ENCODE measurements at regions not wholly inside any gene's neighbourhood (a gene's known extent, or its start where the extent isn't known, plus 50 kb on each side); places are given as distances from the start of the nearest gene placed in this dataset.
"Not testable (repeated sequence)": the region's sequence is repeated elsewhere in the genome, so short reads cannot be mapped to it uniquely, and the experiment has no call there.

DNA sequence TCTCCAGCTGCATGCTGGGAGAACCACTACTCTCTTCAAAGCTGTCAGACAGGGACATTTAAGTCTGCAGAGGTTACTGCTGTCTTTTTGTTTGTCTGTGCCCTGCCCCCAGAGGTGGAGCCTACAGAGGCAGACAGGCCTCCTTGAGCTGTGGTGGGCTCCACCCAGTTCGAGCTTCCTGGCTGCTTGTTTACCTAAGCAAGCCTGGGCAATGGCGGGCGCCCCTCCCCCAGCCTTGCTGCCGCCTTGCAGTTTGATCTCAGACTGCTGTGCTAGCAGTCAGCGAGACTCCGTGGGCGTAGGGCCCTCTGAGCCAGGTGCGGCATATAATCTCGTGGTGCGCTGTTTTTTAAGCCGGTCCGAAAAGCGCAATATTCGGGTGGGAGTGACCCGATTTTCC lies 215.0 kb downstream of the STIM2 start:
- not testable (repeated sequence) for DNase-seq

DNA sequence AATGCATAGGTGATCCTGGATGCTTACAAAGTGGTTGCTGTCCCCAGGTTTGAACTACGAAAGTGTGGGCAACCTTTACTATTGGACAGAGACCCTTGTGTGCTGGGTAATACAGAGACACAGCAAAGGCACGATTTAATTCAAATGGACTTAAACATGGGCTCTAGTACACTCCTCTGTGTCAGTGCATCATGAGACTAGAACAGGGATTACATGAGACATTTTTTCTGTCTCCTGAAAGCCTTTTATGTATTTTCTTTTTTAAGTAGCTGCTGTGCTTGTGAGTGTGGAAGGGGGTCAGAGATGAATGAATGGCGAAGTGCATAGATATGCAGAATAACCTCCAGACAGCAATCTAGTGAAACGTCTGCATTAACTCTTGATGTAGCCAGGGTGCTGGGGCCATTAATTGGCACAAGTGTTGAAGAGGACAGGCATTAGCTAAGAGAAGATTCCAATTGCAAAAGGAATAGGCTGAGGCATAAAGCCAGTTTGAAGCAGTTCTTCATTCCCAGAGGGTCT lies 218.4 kb downstream of the STIM2 start:
- DNase-seq: no peak

DNA sequence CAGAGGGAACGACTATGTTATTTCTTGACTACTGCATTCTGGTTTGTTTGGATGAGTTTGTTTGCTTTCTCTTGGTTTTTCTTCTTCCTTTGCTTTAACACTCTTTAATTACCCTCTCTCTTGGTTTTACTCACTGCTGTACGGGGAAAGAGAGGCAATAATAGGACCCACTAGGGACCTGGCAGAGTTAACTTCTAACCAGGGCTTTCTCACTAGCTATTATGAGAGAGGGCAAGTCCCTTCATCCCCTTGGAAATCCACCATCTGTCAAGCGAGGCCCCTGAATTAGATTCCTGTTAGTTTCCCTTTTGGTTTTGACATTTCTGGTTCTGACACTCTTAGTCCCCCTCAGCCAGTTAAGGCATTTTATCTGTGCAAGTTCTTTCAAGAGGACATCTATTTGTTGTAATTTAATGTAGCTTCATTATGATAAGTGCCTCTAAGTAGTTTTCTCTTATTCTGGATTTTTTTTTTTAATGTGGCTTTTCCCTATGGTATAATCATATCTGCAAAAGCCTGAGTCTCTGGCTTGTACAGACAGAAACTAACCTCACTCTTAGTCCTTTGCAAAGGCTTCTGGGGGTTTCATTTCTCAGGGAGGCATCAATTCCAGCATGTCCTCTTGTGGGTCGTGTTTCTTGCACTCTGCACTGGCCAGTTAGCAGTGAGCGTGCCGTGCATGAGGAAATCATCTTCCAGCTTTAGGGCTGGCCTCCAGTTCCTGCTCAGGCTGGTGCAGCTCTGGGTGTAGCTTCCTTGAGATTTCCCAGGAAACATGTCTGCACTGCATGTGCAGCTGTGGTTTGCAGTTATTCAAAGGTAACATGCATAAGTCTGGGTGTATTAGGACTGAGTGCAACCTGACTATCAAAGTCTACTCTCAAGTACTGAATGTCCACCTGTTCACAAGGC lies 221.3 kb downstream of the STIM2 start:
- DNase-seq: no peak

DNA sequence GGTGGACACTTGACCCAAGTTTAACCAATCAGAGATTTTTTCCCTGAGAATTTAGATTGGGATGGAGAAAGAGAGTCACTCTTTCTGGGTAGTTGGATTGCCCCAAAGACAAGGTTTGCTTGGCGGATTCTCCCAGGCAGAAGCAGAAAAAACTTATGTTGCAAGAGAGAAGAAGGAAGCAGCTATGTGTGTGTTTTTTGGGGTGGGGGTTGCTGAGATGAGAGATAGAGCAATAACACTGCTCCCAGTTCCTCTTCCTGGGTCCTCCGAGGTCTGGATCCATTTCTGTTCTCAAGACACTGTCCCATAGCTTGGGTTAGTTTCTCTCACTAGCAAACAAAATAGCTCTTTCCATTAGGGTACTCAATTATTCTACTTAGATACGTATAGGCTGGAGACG lies 222.1 kb downstream of the STIM2 start:
- no peak for DNase-seq

DNA sequence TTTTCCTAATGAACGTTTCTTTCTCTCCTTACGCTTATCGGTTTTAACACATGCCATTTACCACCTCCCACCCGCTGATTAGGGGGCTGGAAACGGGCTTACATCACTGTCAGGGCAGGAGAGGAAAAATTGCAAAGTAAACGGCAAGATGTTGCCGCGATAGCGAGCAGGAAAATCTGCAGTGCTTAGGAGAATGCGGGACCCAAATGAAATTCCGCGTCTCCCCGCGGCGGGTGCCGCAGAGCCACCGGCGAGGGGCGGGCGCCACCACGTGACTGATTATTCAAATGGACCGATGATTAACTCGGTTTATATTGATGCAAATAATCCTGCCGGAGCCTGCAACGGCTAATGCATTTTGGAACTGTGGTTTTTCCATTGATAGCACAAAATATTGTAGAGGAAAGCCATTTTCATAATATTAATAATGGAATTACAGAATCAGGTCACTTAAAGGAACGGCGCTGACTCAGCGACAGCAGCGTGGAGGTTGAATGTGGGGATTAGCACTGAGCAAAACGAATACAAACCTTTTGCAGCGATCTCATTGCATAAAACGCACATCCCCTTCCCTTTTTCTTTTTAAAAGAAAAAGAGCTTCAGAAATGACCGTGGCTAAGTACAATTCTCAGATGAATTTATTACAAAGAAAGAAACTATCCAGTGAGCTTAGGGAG lies 224.2 kb downstream of the STIM2 start:
- no peak for DNase-seq

DNA sequence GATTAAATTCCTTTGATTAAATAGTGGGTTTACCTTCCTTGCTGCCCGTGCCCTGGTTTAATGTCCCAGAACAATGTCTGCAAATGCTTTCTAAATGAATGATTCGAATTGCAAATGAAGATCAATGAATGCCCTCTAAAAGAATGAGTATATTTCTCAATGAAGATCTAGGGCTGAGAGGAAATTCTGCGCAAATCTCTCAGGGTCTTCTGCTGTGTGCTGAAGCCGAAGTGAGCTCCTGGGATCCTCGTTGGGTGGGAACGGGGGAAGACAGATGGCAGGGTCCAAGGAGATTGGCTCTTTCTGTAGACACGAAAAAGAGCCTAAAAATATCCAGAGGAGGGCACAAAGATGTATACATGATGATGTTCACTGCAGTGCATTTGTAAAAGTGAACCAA lies 224.8 kb downstream of the STIM2 start:
- DNase-seq: no peak

DNA sequence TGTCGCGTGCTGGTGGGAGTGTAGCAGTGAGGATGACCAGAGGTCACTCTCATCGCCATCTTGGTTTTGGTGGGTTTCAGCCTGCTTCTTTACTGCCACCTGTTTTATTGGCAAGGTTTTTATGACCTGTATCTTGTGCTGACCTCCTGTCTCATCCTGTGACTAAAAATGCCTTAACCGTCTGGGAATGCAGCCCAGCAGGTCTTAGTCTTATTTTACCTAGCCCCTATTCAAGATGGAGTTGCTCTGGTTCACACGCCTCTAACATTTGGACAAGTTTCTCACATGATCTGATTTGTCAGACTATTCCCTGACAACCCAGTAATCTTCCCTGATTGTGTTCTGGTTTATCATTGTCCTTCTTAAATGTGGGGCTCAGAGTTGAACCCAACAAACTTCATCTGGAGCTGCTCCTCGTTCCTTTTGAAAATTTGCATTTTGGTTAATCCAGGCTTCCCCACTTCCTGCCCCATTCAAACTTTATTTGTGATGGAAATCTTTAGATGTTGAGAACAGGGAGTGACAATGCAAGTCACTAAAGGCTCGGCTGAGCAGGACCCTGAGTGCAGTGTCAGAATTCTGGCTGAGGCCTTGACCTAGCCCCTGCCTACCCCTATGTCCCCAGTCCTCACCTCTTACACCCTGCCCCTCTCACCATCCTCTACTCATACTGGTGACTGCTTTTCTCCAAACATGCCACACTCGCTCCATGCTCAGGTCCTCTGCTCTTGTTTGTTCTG lies 226.8 kb downstream of the STIM2 start:
- DNase-seq: no peak

DNA sequence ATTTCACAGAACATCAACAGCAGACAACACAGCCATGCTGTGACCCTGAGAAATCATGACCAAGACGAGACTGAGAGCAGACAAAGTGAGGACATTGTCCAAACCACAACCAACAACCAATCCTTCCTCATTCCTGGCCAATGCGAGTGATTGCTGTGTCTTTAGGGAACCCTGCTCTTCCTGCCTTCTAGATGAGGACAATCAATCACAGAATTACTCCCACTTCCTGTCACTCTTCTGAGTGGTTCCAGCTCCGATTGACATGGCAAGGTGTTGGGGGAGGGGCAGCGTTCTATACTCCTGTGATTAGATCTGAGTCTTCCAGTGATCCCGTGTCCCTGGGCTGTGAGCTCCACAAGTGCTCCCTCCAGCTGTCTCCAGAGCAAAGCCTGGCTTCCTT lies 227.8 kb downstream of the STIM2 start:
- DNase-seq: no peak

DNA sequence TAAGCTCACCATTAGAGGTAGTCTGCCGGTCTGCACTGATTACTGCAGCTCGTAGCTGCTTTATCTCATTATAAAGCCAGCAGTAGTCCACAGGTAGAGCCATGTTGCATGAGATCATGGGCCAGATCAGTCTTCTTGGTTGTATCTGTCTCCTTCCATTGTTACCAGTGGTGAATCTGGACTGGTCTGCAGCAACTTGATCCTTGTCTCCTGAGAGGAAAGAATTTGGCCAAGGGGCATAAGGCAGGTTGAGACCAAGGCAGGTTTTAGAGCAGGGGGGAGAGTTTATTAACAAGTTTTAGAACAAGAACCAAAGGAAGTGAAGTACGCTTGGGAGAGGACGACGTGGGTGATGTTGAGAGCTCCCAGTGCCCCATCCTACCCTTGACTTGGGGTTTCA lies 228.5 kb downstream of the STIM2 start:
- no peak for DNase-seq

DNA sequence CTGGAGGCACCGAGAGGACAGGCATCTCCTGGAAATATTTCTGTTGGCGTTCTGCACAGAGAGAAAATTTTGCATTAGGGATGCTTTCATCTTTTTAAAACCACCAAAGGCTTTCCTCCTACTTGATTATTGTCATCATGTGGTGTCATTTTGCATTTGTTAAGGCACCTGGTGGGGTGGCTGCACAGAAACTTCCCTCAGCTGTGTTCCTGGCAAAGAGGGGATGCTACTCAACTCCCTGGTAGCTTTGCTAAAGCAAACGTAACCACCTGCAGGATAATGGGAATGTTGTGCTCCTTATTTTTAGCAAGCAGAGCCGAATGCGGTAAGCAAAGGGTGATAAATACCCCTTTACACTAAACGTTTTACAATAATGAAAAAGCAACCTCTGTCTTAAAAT lies 229.8 kb downstream of the STIM2 start:
- no peak for DNase-seq

DNA sequence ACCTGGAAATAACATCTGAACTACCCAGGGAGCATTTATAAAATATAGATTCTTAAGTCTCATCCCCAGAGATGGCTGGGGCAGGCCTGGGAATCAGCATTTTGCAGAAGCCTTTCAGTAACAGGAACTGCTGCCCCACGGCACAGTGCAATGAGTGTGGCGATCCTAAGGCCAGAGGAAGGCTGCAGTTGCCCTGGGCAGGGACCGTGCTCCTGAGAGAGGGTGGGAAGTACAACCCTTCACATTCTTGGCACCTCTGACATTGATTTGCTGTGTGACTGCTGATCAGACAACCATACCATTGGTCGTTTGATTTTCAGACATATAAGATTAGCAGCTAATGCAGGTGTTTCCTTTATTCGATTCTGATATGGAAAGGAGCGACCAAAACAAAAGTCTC lies 233.6 kb downstream of the STIM2 start:
- DNase-seq: no peak

DNA sequence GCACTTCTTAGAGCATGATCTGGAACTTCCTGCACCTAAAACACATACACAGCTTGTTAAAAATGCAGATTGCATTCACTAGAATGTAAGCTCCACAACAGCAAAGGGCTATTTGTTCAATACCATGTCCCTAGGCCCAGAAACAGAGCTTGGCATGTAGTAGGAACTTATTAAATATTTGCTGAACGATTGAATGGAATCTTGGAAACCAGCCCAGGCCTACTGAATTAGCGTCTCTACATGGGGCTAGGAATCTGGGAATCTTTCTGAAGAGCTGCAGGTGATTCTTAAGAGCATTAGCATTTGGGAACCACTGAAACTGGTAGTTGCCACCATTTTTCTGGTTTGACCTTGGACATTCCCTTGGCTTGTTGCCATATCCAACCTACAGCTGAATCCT lies 234.1 kb downstream of the STIM2 start:
- no peak for DNase-seq

DNA sequence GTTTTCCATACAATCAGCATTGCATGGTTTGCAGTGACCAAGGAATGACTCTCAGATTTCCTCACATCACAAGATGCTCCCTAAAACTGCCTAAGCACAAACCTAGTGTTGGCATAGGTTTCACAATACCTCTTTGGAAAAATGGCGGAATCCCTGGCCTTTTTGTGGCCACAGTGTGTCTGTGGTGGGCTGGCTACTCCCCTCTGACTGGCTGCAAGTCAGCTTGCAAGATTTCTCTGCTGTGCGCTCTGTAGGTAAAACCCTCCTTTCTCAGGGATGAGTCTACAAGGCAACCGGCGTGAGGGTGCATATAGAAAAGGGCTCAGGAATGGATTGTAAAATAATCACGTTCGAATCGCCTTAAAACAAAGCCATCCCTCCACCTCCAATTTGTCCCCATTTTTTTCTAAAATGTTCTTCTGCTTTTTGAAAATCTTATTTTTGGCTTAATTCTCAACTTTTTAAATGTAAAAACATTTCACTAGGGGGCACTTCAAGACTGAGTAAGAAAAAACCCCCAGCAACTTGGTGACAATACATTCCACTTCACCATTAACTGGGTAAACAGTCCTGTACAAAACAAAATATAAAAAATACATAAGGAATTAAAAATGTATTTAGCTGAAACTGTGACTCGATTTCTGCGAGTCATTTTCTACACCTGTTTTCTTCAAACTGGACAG lies 235.6 kb downstream of the STIM2 start:
- DNase-seq: no peak

DNA sequence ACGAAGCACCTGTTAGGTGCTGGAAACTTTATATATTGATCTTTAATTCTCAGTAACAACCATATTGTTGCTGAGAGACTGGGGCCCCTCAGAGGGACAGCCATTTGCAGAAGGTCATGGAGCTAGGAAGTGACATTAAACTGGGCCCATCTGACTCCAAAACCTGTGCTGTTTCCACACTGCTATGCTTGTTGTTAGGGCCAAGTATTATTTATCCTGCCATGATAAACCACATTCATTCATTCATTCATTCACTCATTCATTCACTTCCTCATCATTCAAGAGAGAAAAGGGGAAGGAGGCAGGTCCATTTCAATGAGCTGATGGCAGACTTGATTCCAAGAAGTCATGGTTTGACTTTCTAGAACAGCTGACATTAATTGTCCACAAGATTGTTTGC lies 237.4 kb downstream of the STIM2 start:
- DNase-seq: no peak

DNA sequence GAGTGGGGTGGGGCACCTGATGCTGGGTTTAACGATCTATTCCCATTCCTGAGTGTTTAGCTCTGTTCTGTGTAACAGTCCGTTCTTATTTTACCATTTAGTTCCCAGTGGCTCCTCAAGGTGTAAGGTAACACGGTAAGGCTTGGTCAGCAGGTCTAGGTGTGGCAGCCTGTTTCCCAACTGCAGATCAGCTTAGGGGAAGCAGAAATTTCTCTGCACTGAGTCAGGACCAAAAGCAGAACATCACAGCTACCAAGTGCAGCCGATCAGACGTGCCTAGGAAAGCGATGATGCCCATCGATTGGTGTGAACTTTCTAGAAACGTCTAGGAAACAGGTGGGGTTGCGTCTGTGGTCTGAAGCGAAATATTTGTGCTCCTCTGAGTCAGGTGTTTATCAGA lies 240.1 kb downstream of the STIM2 start:
- no peak for DNase-seq

DNA sequence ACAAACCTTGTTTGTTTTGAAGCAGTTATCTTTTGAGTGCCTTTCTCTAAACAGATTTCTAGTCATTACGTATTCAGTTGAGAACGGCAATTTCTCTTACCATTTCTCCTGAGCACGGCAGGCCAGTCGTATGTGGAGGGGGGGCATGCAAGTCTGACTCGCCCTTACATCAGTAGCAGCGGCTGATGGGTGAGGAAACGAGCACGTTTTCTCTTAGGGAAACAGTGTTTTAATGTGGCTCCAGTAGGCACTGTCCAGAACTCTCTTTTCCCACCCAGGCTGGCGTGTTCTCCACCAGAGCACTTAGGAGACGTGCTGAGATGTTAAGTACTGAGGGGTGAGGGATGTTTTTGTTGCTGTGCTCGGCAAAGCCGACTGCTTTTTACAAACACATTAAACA lies 240.5 kb downstream of the STIM2 start:
- no peak for DNase-seq

DNA sequence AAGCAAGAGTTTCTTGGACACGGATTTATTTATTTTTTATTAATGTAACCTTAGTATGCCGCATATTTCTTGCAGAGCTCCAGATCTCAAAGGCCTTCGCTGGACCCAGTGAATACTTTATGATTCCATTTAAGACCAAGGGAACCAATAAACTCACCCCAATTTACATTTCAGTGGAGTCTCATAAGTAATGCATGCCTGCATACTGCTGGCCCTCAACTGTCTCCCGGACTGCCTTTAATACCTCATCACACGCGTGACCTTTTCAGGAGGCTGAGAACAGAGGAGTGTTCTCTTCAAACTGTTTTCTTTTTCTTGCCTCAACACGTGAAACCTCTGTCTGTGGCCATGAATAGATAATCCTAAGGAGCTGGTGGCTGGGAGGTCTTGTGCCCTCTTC lies 240.9 kb downstream of the STIM2 start:
- DNase-seq: no peak

DNA sequence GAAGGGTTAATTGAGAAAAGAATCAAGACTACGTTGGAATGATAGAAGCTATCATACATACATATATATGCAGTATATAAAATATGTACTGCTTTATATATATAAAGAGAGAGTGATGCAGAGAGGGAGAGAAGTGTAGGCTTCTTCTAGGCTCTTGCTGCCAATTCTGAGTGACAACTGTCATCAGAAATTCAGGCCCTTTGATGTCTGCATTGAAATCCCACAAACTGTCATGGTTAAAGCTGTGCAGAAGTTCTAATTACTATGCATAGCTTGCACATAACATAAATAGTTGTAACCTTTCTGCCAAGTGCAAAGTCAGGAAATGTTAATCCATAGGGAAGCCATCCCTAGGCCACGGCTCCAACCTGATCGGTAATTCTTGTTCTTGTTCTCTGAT lies 251.0 kb downstream of the STIM2 start:
- DNase-seq: no peak

DNA sequence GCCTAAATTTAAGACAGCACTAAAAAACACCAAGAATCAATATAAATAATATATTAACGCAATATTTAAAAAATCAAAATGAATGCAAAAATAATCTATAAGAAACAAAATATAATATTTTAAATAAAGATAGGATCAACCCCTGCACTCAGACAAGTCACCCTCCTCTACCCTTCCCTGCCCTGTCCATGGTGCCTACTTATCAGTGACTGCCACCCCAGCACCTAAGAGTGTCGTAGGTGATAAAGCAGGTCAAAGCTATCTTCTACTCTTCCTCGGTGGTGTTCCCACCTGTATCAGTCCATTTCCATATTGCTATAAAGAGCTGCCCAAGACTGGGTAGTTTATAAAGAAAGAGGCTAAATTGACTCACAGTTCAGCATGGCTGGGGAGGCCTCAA lies 251.9 kb downstream of the STIM2 start:
- DNase-seq: no peak

DNA sequence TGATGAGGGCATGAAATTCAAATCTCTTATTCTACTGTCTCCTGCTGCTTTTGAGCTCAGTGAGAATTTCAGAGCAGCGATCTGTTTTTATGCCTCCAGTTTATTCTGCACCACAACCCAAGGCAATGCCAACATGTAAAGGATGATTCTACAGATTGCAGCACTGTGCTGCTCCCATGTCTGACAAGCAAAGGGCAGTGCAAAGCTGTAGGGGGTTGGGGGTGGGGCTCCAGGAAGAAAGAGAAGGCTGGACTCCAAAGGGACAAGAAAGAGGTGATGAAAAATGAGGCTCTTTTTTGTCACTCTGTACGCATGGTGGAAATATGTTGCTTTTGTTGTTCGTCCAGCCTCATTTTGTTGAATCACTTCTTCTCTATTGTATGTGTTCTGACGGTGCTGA lies 254.6 kb downstream of the STIM2 start:
- DNase-seq: no peak

DNA sequence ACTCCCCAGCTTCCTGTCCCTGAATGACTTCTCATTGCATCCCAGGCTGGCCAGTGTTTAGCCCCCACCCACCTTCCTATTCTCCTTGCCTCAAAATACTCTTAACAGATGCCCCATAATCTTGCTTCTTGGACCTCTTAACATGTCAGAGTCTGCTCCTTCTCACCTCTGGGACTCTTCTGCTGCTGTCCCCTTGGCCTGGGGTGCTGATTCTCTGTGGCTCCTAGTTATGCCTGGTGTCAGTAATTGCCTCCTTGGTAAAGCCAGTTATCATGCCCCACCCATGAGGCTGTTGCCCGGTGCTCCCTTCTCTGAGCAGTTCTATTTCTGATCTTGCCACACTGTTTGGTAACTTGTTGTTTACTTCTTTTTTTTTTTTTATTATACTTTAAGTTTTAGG lies 256.8 kb downstream of the STIM2 start:
- DNase-seq: no peak

DNA sequence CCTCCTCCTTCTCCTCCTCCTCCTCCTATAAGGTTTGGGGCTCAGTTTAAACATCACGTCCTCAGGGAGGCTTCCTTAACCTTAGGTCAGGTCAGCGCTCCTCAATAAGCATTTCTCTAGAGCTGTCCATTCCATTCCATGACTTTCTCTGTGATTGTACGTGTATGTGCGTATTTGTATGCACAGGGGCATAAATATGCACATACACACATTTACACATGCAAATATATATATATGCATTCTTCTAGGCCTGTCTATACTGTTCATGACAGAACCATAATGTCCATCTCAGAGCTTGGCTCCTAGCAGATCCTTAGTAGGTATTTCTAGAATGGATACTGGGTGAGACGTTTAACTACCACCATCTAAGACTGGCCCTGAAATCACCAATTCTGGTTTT lies 258.6 kb downstream of the STIM2 start:
- DNase-seq: no peak

DNA sequence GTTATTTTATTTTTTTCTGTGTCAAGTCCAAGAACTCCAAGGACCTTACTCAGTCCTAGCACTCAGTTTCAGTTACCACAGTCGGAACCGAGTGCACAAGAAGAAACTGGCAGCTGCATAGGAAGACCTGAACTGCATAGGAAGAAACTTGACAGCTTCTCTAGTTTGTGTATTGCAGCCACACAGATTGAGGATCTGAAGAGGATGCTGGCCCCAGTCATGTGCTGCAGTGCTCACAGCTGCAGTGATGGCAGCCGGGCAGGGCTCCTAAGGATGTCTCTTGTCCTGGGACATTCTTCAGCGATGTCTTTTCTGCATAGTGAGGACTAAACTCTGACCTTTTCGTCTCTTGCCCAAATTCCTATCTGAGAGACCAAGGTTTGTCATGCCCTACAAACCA lies 261.2 kb downstream of the STIM2 start:
- DNase-seq: no peak
